HepG2 (cell line): ENCODE measurements at regions not wholly inside any gene's neighbourhood (a gene's known extent, or its start where the extent isn't known, plus 50 kb on each side); places are given as distances from the start of the nearest gene placed in this dataset.

Source experiments
- ATAC-seq: fragments of 200-7000 bp; cut with Tn5 transposase; 3 replicates; pipeline ENCODE4 v1.9.1; 2020; ENCODE audit warnings: mild to moderate bottlenecking, moderate library complexity
- BruUV-seq: library from RNA; stranded (reverse); fragments of 400-500 nt; replicated peaks from 2 replicates; lab custom pipeline; 2021; lab: Mats Ljungman, UMichigan
- CTCF ChIA-PET: fragments of 300-600 bp; formaldehyde crosslinking; extraction: SDS; loops from one replicate; lab custom pipeline; 2021; ENCODE audit warnings: low total read pairs, inconsistent platforms, low intra/inter-chr PET ratio; lab: Yijun Ruan, JAX
- POLR2A ChIA-PET: fragments of 350-600 bp; sonication (Branson Sonifier 250); formaldehyde crosslinking; loops from one replicate; lab custom pipeline; 2020; ENCODE audit warnings: antibody characterized with exemption, inconsistent platforms; lab: Yijun Ruan, JAX
- DNase-seq: peaks from one replicate; pipeline ENCODE4 v3.0.0-alpha.2; 2015; ENCODE audit warnings: low spot score
- FAIRE-seq: peaks from 3 replicates; lab custom pipeline; 2011; peaks lifted over from hg19 to GRCh38; lab: Jason Lieb, UNC
- H2AFZ ChIP-seq: one replicate; pipeline ENCODE4 v1.6.1; 2011; ENCODE audit warnings: low read length, inconsistent platforms
- H3K27ac ChIP-seq: fragments of 300-600 bp; 3 replicates; pipeline ENCODE4 v1.8.0; 2011; ENCODE audit warnings: mixed run types, mild to moderate bottlenecking, mixed read lengths, low read length, inconsistent platforms; ENCODE audit not compliant: insufficient read depth; ENCODE audit errors: extremely low read length
- H3K27me3 ChIP-seq, 2 experiments: fragments of 200-600 bp in 1 of 2; 2 replicates in 1 of 2; 3 replicates in 1 of 2; pipeline versions ENCODE4 v1.6.0 to v1.8.0; 2011; ENCODE audit warnings: low read length in 2 of 2, mild to moderate bottlenecking in 2 of 2, moderate library complexity in 2 of 2, inconsistent platforms in 1 of 2; ENCODE audit not compliant: insufficient read depth in 2 of 2, control insufficient read depth in 1 of 2
- H3K36me3 ChIP-seq, 2 experiments: fragments of 200-600 bp in 1 of 2; replicated peaks in 1 of 2; 2 replicates in 1 of 2; 3 replicates in 1 of 2; pipeline versions ENCODE4 v1.5.1 to v1.8.0; 2011; ENCODE audit warnings: low read length in 2 of 2, inconsistent platforms in 1 of 2; ENCODE audit not compliant: insufficient read depth in 2 of 2, control insufficient read depth in 1 of 2
- H3K4me1 ChIP-seq: 2 replicates; pipeline ENCODE4 v1.5.1; 2012; ENCODE audit warnings: low read length, inconsistent platforms; ENCODE audit not compliant: insufficient read depth
- H3K4me2 ChIP-seq: 2 replicates; pipeline ENCODE4 v1.6.0; 2011; ENCODE audit warnings: low read depth, low read length, inconsistent platforms
- H3K4me3 ChIP-seq, 3 experiments: fragments of 200-600 bp in 1 of 3; sonication (generic), shearing (Covaris generic) in 1 of 3; replicated peaks in 1 of 3; 2 replicates each; pipeline ENCODE4 v1.5.1; 2011 to 2016; ENCODE audit warnings: low read length in 3 of 3, inconsistent platforms in 2 of 3, low read depth in 2 of 3, mild to moderate bottlenecking in 2 of 3, control low read depth in 1 of 3, mixed read lengths in 1 of 3; ENCODE audit not compliant: insufficient read depth in 1 of 3
- H3K79me2 ChIP-seq: one replicate; pipeline ENCODE4 v1.6.1; 2011; ENCODE audit warnings: low read length, inconsistent platforms; ENCODE audit not compliant: insufficient read depth
- H3K9ac ChIP-seq: 2 replicates; pipeline ENCODE4 v1.6.0; 2011; ENCODE audit warnings: mild to moderate bottlenecking, low read depth, low read length, inconsistent platforms; ENCODE audit not compliant: insufficient read depth
- H3K9me3 ChIP-seq: 2 replicates; pipeline ENCODE4 v1.5.1; 2012; ENCODE audit warnings: mild to moderate bottlenecking, low read length
- H4K20me1 ChIP-seq: 2 replicates; pipeline ENCODE4 v1.6.0; 2011; ENCODE audit warnings: inconsistent platforms, mild to moderate bottlenecking, low read length, moderate library complexity; ENCODE audit not compliant: insufficient read depth
- BORCS8-MEF2B ChIP-seq: sonication (generic); formaldehyde crosslinking; IDR thresholded peaks from 2 replicates; pipeline ENCODE4 v1.8.0; 2022; ENCODE audit warnings: mild to moderate bottlenecking, missing genetic modification reagents
- KMT2A ChIP-seq: sonication (generic); formaldehyde crosslinking; IDR thresholded peaks from 2 replicates; pipeline ENCODE4 v1.4.0; 2020; ENCODE audit warnings: missing genetic modification reagents
- MTF2 ChIP-seq: sonication (generic); formaldehyde crosslinking; IDR thresholded peaks from 2 replicates; pipeline ENCODE4 v1.5.0; 2020; ENCODE audit warnings: missing genetic modification reagents, borderline replicate concordance
- ZBTB25 ChIP-seq: IDR thresholded peaks from 2 replicates; pipeline ENCODE4 v1.6.1; 2018; ENCODE audit warnings: missing genetic modification reagents
- ZBTB4 ChIP-seq: sonication (generic); formaldehyde crosslinking; IDR thresholded peaks from 2 replicates; pipeline ENCODE4 v1.4.0; 2020; ENCODE audit warnings: missing genetic modification reagents, mild to moderate bottlenecking, borderline replicate concordance
- ZNF260 ChIP-seq: sonication (generic); formaldehyde crosslinking; IDR thresholded peaks from 2 replicates; pipeline ENCODE4 v1.4.0; 2020; ENCODE audit warnings: missing genetic modification reagents, low read depth, mild to moderate bottlenecking, borderline replicate concordance
- ZNF337 ChIP-seq: sonication (generic); formaldehyde crosslinking; IDR thresholded peaks from 2 replicates; pipeline ENCODE4 v1.5.1; 2020; ENCODE audit warnings: missing genetic modification reagents, low read depth, mild to moderate bottlenecking, borderline replicate concordance
- ZNF737 ChIP-seq: sonication (generic); formaldehyde crosslinking; IDR thresholded peaks from 2 replicates; pipeline ENCODE4 v1.5.0; 2020; ENCODE audit warnings: missing genetic modification reagents, mild to moderate bottlenecking, borderline replicate concordance
- ZNF782 ChIP-seq: sonication (generic); formaldehyde crosslinking; IDR thresholded peaks from 2 replicates; pipeline ENCODE4 v1.4.0; 2020; ENCODE audit warnings: missing genetic modification reagents, mild to moderate bottlenecking, borderline replicate concordance
- WGBS: methylation state at CpG from one replicate; pipeline ENCODE4 v1.1.6; 2017; ENCODE audit warnings: low lambda C conversion rate; 5-methylcytosine and 5-hydroxymethylcytosine counted together
- in situ Hi-C: cut with HindIII; loops from 2 replicates; pipeline ENCODE4 v1.10.0; 2017; ENCODE audit warnings: low pct_unique_long_range_greater_than_20kb; ENCODE audit not compliant: extremely low pct_ligation_motif_present
- intact Hi-C: fragments of 100-400 bp; cut with micrococcal nuclease; formaldehyde crosslinking; loops from one replicate; pipeline ENCODE4 v1.10.0; 2022; ENCODE audit not compliant: unreplicated experiment
- TF ChIP-seq, protein P1 (sequence below): sonication (generic); formaldehyde crosslinking; IDR thresholded peaks from 2 replicates; pipeline ENCODE4 v1.5.0; 2020; ENCODE audit warnings: mild to moderate bottlenecking, missing genetic modification reagents, borderline replicate concordance
- TF ChIP-seq, protein P2 (sequence below): sonication (generic); formaldehyde crosslinking; IDR thresholded peaks from 2 replicates; pipeline ENCODE4 v1.5.0; 2020; ENCODE audit warnings: missing genetic modification reagents

DNA sequence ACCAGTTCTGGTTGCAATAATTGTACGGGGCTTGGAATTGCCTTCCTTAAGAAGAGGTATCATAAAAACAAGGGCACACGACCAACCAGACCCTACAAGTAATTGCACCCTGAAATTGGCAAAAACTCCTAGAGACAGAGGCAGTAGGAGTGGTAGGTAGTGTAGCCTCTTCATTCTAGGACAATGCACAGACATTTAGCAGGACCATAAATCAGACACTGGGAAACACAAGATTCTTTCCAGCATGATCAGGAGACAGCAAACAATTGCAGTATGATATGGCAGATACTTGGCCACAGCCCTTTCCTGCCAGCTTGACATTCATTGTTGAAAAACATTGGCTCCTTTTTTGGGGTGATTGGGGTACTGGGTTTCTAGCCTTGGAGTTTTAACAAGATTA lies 186.6 kb upstream of the PIK3C3 start:
- no peaks in the 10 kb centered on the region for H3K4me1 ChIP-seq
- ATAC-seq (no peak), DNase-seq (no peak), FAIRE-seq (no peak)
- no peaks in the 10 kb centered on the region for H3K27me3 ChIP-seq
- H3K36me3 ChIP-seq: no peaks in the 10 kb centered on the region
- 0% methylated on average over 2 of the region's 2 CpGs for WGBS
- no peaks in the 10 kb centered on the region for H3K79me2 ChIP-seq
- no peak overlapping the region for H3K9ac ChIP-seq
- no peaks in the 10 kb centered on the region for H3K9me3 ChIP-seq
- H3K27ac ChIP-seq: no peak overlapping the region
- intact Hi-C loops: no loop called here
- POLR2A ChIA-PET: no interaction called here
- H3K4me2 ChIP-seq: no peak overlapping the region
- CTCF ChIA-PET: no interaction called here
- H4K20me1 ChIP-seq: no peaks in the 10 kb centered on the region
- H3K4me3 ChIP-seq: no peak overlapping the region
- H2AFZ ChIP-seq: no peak overlapping the region
- no TSS peak for BruUV-seq
- in situ Hi-C loops: loop anchor here (10.0 kb wide), 1 partner anchor 136 kb away; no protein-coding TSS in a partner anchor
- TF ChIP-seq BORCS8-MEF2B (CRISPR knock-in tag): no peak
- no peak for TF ChIP-seq ZNF782 (CRISPR knock-in tag)
- TF ChIP-seq MTF2 (CRISPR knock-in tag): no peak
- TF ChIP-seq ZNF737 (CRISPR knock-in tag): no peak
- TF ChIP-seq KMT2A (CRISPR knock-in tag): no peak
- no peak for TF ChIP-seq ZBTB25 (CRISPR knock-in tag)
- TF ChIP-seq, protein P1, sequence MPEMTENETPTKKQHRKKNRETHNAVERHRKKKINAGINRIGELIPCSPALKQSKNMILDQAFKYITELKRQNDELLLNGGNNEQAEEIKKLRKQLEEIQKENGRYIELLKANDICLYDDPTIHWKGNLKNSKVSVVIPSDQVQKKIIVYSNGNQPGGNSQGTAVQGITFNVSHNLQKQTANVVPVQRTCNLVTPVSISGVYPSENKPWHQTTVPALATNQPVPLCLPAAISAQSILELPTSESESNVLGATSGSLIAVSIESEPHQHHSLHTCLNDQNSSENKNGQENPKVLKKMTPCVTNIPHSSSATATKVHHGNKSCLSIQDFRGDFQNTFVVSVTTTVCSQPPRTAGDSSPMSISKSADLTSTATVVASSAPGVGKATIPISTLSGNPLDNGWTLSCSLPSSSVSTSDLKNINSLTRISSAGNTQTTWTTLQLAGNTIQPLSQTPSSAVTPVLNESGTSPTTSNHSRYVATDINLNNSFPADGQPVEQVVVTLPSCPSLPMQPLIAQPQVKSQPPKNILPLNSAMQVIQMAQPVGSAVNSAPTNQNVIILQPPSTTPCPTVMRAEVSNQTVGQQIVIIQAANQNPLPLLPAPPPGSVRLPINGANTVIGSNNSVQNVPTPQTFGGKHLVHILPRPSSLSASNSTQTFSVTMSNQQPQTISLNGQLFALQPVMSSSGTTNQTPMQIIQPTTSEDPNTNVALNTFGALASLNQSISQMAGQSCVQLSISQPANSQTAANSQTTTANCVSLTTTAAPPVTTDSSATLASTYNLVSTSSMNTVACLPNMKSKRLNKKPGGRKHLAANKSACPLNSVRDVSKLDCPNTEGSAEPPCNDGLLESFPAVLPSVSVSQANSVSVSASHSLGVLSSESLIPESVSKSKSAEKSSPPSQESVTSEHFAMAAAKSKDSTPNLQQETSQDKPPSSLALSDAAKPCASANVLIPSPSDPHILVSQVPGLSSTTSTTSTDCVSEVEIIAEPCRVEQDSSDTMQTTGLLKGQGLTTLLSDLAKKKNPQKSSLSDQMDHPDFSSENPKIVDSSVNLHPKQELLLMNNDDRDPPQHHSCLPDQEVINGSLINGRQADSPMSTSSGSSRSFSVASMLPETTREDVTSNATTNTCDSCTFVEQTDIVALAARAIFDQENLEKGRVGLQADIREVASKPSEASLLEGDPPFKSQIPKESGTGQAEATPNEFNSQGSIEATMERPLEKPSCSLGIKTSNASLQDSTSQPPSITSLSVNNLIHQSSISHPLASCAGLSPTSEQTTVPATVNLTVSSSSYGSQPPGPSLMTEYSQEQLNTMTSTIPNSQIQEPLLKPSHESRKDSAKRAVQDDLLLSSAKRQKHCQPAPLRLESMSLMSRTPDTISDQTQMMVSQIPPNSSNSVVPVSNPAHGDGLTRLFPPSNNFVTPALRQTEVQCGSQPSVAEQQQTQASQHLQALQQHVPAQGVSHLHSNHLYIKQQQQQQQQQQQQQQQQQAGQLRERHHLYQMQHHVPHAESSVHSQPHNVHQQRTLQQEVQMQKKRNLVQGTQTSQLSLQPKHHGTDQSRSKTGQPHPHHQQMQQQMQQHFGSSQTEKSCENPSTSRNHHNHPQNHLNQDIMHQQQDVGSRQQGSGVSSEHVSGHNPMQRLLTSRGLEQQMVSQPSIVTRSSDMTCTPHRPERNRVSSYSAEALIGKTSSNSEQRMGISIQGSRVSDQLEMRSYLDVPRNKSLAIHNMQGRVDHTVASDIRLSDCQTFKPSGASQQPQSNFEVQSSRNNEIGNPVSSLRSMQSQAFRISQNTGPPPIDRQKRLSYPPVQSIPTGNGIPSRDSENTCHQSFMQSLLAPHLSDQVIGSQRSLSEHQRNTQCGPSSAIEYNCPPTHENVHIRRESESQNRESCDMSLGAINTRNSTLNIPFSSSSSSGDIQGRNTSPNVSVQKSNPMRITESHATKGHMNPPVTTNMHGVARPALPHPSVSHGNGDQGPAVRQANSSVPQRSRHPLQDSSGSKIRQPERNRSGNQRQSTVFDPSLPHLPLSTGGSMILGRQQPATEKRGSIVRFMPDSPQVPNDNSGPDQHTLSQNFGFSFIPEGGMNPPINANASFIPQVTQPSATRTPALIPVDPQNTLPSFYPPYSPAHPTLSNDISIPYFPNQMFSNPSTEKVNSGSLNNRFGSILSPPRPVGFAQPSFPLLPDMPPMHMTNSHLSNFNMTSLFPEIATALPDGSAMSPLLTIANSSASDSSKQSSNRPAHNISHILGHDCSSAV (CRISPR knock-in tag): no peak
- TF ChIP-seq ZNF337 (CRISPR knock-in tag): no peak
- no peak for TF ChIP-seq ZBTB4
- TF ChIP-seq, protein P2, sequence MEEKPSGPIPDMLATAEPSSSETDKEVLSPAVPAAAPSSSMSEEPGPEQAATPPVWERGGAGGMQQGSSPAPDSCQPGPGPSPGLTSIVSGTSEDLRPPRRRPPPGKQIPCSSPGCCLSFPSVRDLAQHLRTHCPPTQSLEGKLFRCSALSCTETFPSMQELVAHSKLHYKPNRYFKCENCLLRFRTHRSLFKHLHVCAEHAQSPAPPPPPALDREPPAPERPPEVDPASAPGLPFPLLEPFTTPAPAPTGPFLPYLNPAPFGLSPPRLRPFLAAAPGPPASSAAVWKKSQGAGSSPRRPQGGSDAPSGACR (CRISPR knock-in tag): no peak
- no peak for TF ChIP-seq ZNF260 (CRISPR knock-in tag)
